ENCODE measurements at regions not wholly inside any gene's neighbourhood (a gene's known extent, or its start where the extent isn't known, plus 50 kb on each side); places are given as distances from the start of the nearest gene placed in this dataset.

DNA sequence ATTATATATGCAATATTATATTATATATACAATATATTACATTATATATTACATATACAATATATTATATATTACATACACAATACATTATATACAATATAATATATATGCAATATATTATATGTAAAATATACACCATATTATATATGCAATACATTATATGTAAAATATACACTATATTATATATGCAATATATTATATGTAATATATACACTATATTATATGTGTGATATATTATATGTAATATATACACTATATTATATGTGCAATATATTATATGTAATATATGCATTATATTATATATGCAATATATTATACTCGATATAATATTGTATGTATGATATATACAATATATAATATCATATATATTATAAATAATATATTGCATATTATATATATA, 457.4 kb downstream of the SMARCA1 start:
- no peak for TF ChIP-seq POLR2A (IDR thresholded peaks at IDR 0.05)
- TF ChIP-seq, protein P1, sequence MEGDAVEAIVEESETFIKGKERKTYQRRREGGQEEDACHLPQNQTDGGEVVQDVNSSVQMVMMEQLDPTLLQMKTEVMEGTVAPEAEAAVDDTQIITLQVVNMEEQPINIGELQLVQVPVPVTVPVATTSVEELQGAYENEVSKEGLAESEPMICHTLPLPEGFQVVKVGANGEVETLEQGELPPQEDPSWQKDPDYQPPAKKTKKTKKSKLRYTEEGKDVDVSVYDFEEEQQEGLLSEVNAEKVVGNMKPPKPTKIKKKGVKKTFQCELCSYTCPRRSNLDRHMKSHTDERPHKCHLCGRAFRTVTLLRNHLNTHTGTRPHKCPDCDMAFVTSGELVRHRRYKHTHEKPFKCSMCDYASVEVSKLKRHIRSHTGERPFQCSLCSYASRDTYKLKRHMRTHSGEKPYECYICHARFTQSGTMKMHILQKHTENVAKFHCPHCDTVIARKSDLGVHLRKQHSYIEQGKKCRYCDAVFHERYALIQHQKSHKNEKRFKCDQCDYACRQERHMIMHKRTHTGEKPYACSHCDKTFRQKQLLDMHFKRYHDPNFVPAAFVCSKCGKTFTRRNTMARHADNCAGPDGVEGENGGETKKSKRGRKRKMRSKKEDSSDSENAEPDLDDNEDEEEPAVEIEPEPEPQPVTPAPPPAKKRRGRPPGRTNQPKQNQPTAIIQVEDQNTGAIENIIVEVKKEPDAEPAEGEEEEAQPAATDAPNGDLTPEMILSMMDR (IDR thresholded peaks at IDR 0.05) = no peak

Measured in heart left ventricle (tissue), 13 donors.